Keratinocyte (primary cell): ENCODE measurements at regions not wholly inside any gene's neighbourhood (a gene's known extent, or its start where the extent isn't known, plus 50 kb on each side); places are given as distances from the start of the nearest gene placed in this dataset.

ENCODE experiments used
- CTCF ChIP-seq, 3 experiments: IDR thresholded peaks in 1 of 3; conservative IDR thresholded peaks in 1 of 3; optimal IDR thresholded peaks in 1 of 3; 2 replicates in 2 of 3; 3 replicates in 1 of 3; pipeline versions ENCODE3 to v1.5.1; 2011; ENCODE audit warnings: low read length in 3 of 3, mild to moderate bottlenecking in 3 of 3, moderate library complexity in 2 of 3, control low read depth in 1 of 3, inconsistent platforms in 1 of 3; ENCODE audit not compliant: insufficient read depth in 2 of 3; ENCODE audit errors: extremely low read depth in 1 of 3
- EZH2 ChIP-seq: IDR thresholded peaks from one replicate; pipeline ENCODE4 v1.6.1; 2012; ENCODE audit warnings: inconsistent platforms, mild to moderate bottlenecking, low read length, moderate library complexity

DNA sequence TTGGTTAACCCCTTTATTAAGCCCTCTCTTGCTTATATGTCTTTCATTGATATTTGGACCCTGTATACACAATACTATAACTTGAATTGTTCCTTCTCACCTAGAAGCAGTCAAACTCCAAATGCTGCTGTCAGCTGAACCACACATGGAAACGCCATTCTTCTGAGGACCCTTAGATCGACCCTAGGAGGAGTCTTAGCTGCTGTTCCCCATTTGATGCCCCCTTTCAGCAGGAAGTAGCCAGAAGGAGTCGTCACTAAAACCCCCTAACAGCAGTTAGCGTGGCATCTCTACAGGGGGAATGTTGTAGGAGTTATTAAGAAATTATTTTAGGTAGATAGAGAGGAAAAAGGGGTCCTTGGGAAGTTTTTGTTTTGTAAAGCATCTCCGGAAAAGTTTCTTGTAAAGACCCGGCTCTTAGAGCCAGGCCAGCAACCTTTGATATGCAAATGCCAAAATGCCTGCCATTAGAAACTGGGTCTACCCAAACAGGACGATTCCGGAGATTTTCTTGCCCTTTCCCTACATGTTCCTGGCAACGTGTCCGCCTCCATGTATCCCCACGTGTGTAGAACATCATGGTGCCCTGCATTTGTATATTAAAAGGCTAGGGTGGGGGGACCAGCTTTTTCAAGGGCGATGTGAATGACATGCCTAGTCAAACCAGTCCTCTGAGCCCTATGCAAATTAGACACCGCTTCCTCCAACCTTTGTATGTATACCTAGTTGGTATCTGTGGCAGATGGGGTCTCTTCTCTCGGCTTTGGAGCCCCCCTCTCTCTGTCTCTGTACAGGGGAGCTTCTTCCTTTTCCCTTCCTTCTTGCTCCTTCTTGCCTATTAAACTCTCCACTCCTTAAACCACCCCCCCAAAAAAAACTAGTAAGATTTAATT is 638.4 kb upstream of the POU3F3 start:
- no peak for TF ChIP-seq CTCF (optimal IDR thresholded peaks at IDR 0.05 in 1 of 3, IDR thresholded peaks at IDR 0.05 in 1 of 3, conservative IDR thresholded peaks at IDR 0.05 in 1 of 3; ENCODE audit: extremely low read depth in 1 of 3, insufficient read depth in 2 of 3, low read length in 3 of 3)
- TF ChIP-seq EZH2 = no peak
